Thyroid gland (tissue), 4 donors: ENCODE measurements at regions not wholly inside any gene's neighbourhood (a gene's known extent, or its start where the extent isn't known, plus 50 kb on each side); places are given as distances from the start of the nearest gene placed in this dataset.

Experiments
- CTCF ChIP-seq, 6 experiments: fragments of 200-600 bp in 3 of 6; fragments of 450-650 bp in 3 of 6; sonication (generic) in 3 of 6; IDR thresholded peaks; one replicate each; pipeline ENCODE4 v1.5.1; 2016 to 2019; ENCODE audit warnings: antibody characterized with exemption in 6 of 6, mild to moderate bottlenecking in 2 of 6, inconsistent platforms in 1 of 6, moderate library complexity in 1 of 6
- POLR2A ChIP-seq, 2 donors: fragments of 450-650 bp; IDR thresholded peaks; one replicate each; pipeline ENCODE4 v1.6.1; 2017; ENCODE audit warnings: antibody characterized with exemption in 2 of 2, mild to moderate bottlenecking in 2 of 2, moderate library complexity in 1 of 2

GRCh38 chr2:60313470-60314172 lies 239.8 kb downstream of the BCL11A start:
- TF ChIP-seq CTCF (IDR thresholded peaks at IDR 0.05) (no peak), POLR2A (IDR thresholded peaks at IDR 0.05) (no peak)
